Hematopoietic multipotent progenitor cell treated with erythropoietin and hydrocortisone succinate and interleukin-3 and kit ligand, for 15 days (in vitro differentiated cells): ENCODE measurements at regions not wholly inside any gene's neighbourhood (a gene's known extent, or its start where the extent isn't known, plus 50 kb on each side); places are given as distances from the start of the nearest gene placed in this dataset.
"Not testable (repeated sequence)": the region's sequence is repeated elsewhere in the genome, so short reads cannot be mapped to it uniquely, and the experiment has no call there.

Experiments used
- DNase-seq: peaks from one replicate; pipeline ENCODE4 v3.0.0-alpha.2; 2015; ENCODE audit warnings: low spot score

- no peak for DNase-seq
Observed at GRCh38 chr12:62008703-62009102, 251.5 kb upstream of the USP15 start.

- DNase-seq = no peak
Observed at GRCh38 chr12:62009445-62009844, 250.8 kb upstream of the USP15 start.

GRCh38 chr12:62010331-62010906 lies 249.8 kb upstream of the USP15 start:
- DNase-seq = not testable (repeated sequence)

GRCh38 chr12:62010973-62011372 lies 249.2 kb upstream of the USP15 start:
- DNase-seq = not testable (repeated sequence)

GRCh38 chr12:62014330-62014729 lies 245.9 kb upstream of the USP15 start:
- no peak for DNase-seq

- DNase-seq = no peak
Observed at GRCh38 chr12:62016021-62016420, 244.2 kb upstream of the USP15 start.

GRCh38 chr12:62021808-62022207 lies 238.4 kb upstream of the USP15 start:
- DNase-seq = no peak

GRCh38 chr12:62028536-62028935 lies 231.7 kb upstream of the USP15 start:
- no peak for DNase-seq

GRCh38 chr12:62032870-62033269 lies 227.3 kb upstream of the USP15 start:
- no peak for DNase-seq

- no peak for DNase-seq
Observed at GRCh38 chr12:62044450-62045135, 215.6 kb upstream of the USP15 start.

GRCh38 chr12:62045211-62045610 lies 215.0 kb upstream of the USP15 start:
- DNase-seq = no peak

- DNase-seq = no peak
Observed at GRCh38 chr12:62050785-62051184, 209.4 kb upstream of the USP15 start.

GRCh38 chr12:62069976-62070375 lies 190.2 kb upstream of the USP15 start:
- DNase-seq = no peak

GRCh38 chr12:62073236-62073635 lies 187.0 kb upstream of the USP15 start:
- not testable (repeated sequence) for DNase-seq

GRCh38 chr12:62075870-62076269 lies 184.3 kb upstream of the USP15 start:
- no peak for DNase-seq

GRCh38 chr12:62078020-62078419 lies 182.2 kb upstream of the USP15 start:
- DNase-seq = no peak

- DNase-seq = no peak
Observed at GRCh38 chr12:62082448-62082847, 177.8 kb upstream of the USP15 start.

- no peak for DNase-seq
Observed at GRCh38 chr12:62098132-62098531, 162.1 kb upstream of the USP15 start.

GRCh38 chr12:62103748-62104147 lies 156.5 kb upstream of the USP15 start:
- DNase-seq = no peak

- DNase-seq = no peak
Observed at GRCh38 chr12:62106547-62107185, 153.5 kb upstream of the USP15 start.

GRCh38 chr12:62113366-62114011 lies 146.7 kb upstream of the USP15 start:
- DNase-seq = no peak

GRCh38 chr12:62116986-62117385 lies 143.2 kb upstream of the USP15 start:
- no peak for DNase-seq

GRCh38 chr12:62123721-62124203 lies 136.4 kb upstream of the USP15 start:
- peak; percentile 41 for DNase-seq
